Left ventricle myocardium superior (tissue), 1 donor: ENCODE measurements at regions not wholly inside any gene's neighbourhood (a gene's known extent, or its start where the extent isn't known, plus 50 kb on each side); places are given as distances from the start of the nearest gene placed in this dataset.

Experiments used
- ATAC-seq: fragments of 200-7000 bp; cut with Tn5 transposase; one replicate; pipeline ENCODE4 v1.9.1; 2020; ENCODE audit warnings: mild to moderate bottlenecking, moderate library complexity
- DNase-seq: peaks from one replicate; pipeline ENCODE4 v3.0.0-alpha.2; 2020
- intact Hi-C: fragments of 100-400 bp; cut with micrococcal nuclease; formaldehyde crosslinking; loops from one replicate; pipeline ENCODE4 v1.11.0; 2022
- donor health status: DM: no; HTN: yes; CAD: no; lungs with severe emphysema.

DNA sequence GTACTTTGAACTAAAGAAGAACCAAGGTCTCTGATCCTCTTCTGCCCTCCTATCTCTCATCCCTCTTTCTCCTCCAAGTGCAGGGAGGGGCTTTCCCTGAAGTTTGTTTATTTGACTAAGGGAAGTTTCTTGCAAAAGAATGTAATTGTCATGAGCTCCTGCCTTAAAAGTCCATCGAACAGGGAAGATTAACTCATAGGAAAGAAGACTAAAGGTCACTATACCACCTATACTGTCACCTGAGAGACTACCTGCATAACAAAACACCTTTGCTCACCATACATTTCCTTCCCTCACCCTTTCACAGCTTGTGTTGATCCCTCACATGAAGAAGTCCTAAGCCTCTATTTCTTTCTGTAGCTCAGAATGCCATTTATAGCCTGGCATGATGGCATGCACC, 59.4 kb upstream of the C4orf54 start:
- intact Hi-C loops = no loop called here
- DNase-seq = no peak
- ATAC-seq = no peak

DNA sequence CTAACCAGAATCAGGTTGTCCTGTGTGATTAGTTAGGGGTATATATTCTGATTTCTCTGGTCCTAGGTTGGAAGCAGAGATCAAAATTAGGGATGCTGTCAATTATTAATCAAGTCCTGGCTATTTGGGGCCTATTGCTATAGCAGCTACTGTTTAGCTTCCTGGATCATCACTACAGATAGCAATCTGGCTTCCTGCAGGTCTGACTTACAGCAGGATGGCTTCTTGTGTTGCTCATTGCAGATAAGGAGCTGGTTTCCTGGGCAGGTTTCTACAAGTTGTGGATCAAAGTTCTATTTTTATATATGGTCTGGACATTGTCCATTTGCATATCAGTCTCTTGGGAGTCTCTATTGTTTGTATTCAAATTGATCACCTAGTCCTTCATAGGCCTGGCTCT, 57.7 kb upstream of the C4orf54 start:
- DNase-seq (no peak), ATAC-seq (peak; percentile 19)
- intact Hi-C loops = no loop called here

DNA sequence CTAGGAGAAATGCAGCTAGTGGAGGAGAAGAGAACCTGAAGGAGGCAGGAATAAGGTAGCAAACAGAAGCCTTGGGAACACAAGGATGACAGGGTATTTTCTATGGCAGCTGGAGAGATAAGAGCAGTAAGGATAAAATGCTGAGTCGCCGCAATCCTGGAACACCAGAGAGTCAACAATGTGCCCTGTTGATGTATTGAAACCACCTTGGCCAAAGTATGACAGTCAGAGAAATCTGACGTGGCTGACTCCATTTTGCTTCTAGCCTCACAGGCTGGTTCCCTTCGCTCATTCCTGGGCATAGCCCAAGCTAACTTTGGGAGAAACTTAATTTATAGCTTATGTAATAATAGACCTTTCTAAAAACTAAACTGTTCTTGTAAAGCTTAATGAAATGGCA, 56.6 kb upstream of the C4orf54 start:
- DNase-seq = no peak
- intact Hi-C loops = no loop called here
- ATAC-seq = no peak

DNA sequence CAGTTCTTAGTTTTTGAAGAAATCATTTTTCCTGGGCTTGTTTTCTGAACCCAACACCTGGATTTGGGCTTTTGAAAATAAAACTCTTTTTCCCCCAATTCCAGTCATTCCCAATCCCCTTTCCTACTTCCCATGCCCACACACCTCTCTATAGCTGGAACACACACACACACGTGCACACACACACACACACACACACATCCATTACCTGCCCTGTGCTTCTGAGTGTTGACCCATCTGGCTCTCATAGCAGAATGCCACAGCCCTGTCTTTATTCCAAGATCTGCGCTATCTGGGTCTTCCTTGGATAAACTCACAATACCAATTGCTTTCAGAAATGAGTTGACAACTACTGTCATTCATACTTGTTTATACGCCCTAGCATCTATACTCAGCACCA, 54.9 kb upstream of the C4orf54 start:
- DNase-seq (no peak), ATAC-seq (no peak)
- intact Hi-C loops = no loop called here

DNA sequence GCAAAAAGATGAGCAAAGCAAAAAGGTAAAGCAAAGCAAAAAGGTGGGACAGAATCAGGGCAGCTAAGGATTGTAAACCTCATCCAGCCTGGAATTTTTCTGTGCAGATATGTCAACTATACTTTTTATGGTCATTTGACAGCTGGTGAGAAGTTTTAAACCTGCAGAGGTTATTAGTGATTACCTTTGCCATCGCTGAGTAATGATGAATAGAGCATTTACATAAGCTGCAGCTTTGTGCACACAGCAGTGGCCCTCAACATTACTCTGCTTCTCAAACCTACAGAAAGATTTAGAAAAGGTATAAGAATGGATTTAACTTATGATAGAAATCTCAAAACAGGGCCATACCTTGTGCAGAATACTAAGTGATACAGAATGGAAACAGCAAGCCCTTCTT, 54.5 kb upstream of the C4orf54 start:
- no peak for DNase-seq

DNA sequence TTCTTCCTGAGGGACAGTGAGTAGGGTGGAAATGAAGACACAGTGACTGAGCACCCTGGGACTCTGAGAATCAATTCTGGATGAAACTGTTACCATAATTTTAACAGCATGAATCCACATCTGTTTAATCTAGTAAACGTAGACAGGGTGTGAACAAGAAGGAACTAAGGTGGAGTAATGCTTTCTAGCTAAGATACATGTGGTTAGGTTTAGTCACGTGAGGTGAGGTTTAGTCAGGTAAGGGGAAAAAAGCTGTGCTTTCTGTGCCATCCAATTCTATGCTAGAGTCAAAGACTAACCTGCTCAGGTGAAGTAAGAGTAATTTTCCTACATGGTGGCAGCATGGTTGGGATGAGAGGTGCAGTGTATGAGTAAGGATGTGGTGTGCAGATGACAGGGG, 54.0 kb upstream of the C4orf54 start:
- no peak for ATAC-seq
- DNase-seq = no peak
- intact Hi-C loops = no loop called here

More for the DNA sequence above, 54.5 kb upstream of the C4orf54 start:
- ATAC-seq = no peak
- intact Hi-C loops = no loop called here

DNA sequence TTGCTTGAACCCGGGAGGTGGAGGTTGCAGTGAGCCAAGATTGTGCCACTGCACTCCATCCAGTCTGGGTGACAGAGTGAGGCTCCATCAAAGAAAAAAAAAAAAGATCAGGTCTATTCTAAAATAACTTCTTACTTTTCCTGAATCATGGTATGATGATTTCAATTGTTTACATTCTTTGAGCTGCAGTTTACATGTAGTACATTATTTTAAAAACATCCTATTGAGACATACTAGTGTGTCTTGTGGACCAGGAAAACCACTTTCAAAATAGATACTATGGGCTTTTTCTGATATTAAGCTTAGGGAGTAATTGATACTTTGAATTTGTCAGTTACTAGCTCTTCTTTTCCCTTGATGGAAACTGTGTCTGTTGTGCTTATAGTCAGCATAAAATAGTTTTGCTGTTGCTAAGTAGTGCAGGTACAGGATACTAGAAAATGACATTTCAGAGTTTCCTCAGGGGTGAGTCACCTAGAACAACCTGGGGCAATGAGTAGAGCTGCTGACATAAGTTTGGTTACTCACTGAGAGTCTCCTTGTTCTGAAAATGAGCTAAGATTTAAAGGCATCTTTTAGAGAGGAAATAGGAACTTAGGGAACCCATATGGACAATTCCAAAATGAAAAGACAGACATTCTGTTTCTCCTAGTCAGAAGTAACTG, 53.2 kb upstream of the C4orf54 start:
- intact Hi-C loops = no loop called here
- ATAC-seq (no peak), DNase-seq (no peak)

DNA sequence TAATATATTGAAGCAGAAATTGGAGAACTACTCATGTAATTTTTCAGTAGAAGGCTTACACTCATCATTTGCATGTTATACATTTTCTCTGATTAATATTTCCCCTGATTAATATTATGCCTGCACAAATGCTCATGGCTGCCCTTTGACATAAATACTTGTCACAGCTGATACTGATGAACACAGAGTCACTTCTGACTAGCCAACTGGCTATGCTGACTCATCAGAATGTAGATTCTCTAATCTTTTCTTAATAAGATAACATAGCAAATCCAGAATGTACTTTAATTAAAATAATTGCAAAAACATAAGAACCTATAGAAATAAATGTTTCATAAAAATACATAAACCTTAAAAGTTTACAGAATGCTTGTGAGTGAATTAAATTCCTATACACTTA, 52.4 kb upstream of the C4orf54 start:
- intact Hi-C loops = no loop called here
- ATAC-seq (peak; percentile 55), DNase-seq (no peak)

DNA sequence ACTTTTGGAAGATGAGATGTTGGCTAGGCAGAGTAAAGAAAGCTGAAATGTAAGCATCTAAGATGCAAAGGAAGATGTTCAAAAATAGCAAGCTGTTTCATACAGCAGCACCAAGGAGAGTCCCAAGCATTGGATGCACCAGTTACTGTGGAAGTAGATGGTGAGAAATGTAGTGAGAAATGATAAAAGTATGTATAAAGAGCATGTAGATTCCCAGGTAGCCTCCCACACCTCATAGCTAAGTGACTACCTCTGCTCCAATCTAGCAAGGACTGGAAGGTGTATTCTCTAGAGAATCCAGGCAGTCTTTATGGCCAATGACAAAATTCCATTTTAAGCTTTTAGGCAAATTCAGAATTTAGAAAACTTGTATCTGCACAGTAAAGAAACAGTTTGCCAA, 50.9 kb upstream of the C4orf54 start:
- intact Hi-C loops = no loop called here
- DNase-seq = no peak
- no peak for ATAC-seq
